Medulla oblongata (tissue), 1 donor: ENCODE measurements at regions not wholly inside any gene's neighbourhood (a gene's known extent, or its start where the extent isn't known, plus 50 kb on each side); places are given as distances from the start of the nearest gene placed in this dataset.
A peak's percentile ranks its signal among the peaks of the same experiment; 100 is the strongest.
"Not testable (repeated sequence)": the region's sequence is repeated elsewhere in the genome, so short reads cannot be mapped to it uniquely, and the experiment has no call there.

Experiments
- DNase-seq: peaks from one replicate; pipeline ENCODE4 v3.0.0-alpha.2; 2015; ENCODE audit errors: extremely low spot score

DNA sequence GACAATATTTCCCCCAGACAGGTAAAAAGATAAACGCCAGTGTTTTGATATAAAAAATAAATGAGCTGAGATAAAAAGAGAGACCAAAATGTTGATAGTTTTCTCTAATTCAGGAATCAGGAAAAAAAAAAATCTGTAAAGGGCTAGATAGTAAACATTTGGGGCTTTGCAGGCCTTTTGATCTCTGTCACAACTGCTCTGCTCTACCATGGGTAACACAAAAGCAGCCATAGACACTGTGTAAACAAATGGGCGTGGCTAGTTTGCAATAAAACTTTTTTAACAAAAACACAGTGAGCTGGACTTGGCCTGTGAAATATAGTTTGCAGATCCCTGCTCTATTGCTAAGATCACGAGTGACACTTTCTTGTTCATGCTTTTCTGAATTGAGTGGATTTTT lies 219.1 kb upstream of the STXBP5 start:
- DNase-seq = peak; percentile 10

DNA sequence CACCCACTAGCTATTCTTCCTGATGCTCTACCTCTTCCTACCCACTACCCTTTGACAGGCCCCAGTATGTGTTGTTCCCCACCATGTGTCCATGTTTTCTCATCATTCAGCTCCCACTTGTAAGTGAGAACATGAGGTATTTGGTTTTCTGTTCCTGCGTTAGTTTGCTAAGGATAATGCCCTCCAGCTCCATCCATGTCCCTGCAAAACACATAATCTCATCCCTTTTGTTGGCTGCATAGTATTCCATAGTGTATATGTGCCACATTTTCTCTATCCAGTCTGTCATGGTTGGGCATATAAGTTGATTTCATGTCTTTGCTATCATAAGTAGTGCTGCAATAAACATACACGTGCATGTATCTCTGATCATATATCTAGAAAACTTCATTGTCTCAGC lies 218.3 kb upstream of the STXBP5 start:
- no peak for DNase-seq

- DNase-seq = not testable (repeated sequence)
These were observed 216.3 kb upstream of the STXBP5 start for GRCh38 chr6:146987938-146988337.

- no peak for DNase-seq
These were observed 214.4 kb upstream of the STXBP5 start for GRCh38 chr6:146989860-146990259.

- DNase-seq = no peak
These were observed 213.9 kb upstream of the STXBP5 start for GRCh38 chr6:146990284-146990683.

DNA sequence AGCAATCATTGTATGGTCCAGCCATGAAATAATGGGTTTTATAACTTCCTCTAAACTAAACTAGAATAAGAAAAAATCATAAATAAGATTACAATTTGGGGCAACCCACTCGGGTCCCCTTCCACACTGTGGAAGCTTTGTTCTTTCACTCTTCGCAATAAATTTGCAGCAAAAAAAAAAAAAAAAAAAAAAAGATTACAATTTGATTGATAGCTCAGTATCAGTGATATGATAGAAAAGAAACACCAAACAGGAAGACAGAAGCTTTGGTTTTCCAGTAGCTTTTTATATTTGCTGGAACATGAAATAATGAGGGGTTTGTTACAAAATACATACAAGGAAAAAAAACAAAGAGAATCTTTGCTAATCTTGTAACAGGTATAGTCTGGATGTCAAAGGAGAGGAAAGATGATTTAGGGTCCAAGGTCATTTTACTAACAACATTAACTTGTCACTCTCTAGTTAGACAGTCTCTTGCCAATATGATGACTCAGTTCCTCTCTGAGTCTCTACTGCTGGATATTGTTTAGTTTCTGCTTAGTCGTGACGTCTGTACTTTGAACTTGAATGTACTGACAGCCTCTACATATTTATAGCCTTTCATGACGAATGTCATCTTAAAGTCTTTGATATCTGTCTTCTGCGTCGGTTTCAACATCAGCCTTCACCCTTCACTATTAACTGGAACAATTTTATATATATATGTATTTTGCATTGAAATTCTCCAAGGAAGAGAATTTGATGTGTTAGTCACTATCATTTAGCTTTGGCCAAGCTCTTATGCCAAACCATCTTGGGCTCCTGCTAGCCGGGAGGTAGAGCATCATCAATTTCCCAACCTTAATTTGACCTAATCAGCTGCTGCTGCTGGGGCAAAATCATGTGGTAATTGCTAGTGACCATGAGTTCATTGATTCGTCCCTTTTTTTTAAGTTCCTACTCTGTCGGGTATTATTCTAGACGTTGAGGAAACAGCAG lies 213.1 kb upstream of the STXBP5 start:
- DNase-seq = no peak

GRCh38 chr6:146997062-146997461 lies 207.2 kb upstream of the STXBP5 start:
- DNase-seq = no peak

DNA sequence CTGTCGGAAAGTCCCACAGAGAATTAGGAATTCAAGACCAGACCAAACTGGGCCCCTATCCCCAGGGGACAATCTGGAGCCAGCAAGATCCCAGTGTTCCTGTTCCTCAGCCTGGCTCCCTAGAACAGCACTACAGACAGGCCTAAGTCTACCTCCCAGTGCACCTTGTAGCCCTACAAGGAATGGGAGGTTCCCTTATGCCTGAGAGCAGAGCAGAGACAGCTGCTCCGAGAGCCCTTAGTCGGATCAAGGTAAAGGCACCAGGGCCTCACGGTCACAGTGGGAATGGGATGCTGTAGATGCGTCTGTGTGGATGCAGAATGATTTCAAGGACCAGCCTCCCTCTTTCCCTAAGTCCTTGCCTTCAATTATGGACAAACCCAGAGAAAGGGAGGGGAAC lies 204.5 kb upstream of the STXBP5 start:
- no peak for DNase-seq

GRCh38 chr6:147000545-147001488 lies 203.4 kb upstream of the STXBP5 start:
- DNase-seq = no peak

DNA sequence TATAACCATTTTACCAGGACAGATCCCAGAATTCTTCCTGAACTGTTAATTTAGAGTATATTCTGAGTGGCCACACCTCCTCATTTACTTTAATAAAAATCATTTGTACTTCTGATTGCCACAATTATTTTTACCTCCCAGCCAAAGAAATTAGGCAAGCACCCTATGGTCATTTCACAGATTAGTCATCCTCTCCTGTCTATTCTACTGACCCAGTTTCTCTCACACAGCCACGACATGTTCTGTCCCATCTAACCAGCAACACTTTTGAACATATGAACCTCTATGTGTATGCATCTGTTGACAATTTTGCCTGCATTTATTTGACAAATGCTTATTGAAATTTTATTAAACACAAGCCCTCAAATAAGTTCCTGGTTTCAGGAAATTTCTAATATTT lies 202.6 kb upstream of the STXBP5 start:
- DNase-seq = no peak

DNA sequence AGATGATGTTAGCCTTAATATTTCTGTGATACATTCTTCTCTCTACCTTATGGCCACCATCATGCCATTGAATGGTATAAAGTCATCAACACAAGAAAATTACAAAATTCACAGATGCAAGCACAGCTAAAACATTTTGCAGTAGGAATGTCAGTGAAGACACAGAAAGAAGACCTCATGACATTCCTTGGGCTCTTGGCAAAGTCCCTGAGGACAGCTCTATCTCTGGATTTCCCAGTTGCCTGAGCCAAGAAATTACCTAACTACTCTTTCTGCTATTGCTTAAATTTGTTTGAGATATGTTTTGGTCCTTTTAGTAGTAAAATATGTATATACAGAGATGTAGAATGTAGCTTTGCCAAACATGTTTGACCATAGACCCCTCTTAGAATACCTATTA lies 201.0 kb upstream of the STXBP5 start:
- DNase-seq = no peak

DNA sequence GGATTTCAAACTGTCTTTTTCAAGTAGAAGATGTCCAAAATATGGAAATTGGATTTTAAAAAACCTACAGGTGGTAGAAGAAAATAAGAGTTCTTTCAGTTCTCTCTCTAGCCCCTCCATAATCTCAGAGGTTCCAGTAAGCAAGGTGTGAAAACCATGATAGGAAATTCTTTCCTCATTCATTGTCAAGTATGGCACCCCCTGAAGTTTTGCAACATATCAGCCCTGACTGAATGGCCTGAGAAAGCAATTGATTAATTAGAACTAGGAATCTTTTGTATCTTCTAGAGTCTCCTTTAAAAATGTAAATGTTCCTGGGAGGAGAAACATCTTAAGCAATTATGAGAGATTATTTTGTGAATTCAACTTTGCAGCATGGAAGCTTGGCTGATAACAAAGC lies 198.7 kb upstream of the STXBP5 start:
- no peak for DNase-seq

DNA sequence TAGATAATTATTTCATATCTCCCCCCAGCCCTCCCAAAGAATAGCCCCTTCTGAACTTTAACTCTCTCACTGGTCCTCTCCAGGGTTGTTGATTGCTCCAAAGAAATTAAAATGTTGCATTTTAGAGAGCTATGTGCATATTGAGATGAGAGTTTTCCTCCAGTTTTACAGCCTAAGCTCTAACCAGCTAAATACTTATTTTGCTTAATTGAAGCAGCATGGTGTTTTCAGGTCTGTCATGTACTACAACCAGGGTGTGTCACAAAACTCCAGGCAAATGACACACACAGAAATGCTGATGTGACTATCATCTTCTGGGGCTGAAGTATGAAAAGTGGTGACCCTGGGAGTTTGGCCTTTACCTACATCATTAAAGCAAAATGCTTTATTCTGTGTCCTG lies 196.8 kb upstream of the STXBP5 start:
- no peak for DNase-seq

- DNase-seq = no peak
These were observed 194.9 kb upstream of the STXBP5 start for GRCh38 chr6:147009358-147009757.

- DNase-seq = no peak
These were observed 188.5 kb upstream of the STXBP5 start for GRCh38 chr6:147015674-147016073.

DNA sequence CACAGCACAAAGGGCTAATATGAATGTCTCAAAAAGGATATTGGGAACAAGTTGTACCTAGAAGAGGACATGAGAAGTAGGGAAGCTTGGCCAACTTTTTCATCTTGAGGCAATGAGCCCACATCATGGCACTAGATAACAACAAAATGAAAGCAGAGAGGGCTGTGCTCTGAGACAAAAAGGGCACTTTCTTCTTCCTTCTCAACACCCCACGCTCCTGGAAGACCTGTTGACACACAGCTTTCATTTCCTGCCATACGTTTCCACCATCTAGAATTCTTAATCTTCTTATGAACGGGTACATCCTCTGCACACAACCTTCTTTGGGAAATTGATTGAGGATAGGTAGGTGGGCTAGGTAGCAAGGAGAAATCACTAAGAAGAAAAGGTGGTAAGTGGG lies 187.8 kb upstream of the STXBP5 start:
- no peak for DNase-seq

DNA sequence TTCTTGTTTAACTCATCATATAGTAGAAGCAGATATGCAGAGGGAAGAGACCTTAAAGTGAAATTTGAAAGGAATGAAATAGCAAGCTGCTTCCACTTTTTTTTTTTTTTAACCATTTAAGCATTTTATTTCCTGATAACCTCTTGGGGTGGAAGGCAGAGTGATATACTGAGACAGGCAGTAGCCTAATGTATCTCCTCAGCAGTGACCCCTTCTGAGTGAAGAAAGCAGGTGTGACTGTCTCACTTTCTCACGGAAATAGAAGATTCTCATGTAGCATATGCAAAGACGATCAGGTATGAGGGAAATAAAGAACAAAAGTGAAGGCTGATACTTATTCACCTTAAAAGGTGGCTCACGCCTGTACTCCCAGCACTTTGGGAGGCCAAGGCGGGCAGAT lies 187.1 kb upstream of the STXBP5 start:
- DNase-seq = no peak

DNA sequence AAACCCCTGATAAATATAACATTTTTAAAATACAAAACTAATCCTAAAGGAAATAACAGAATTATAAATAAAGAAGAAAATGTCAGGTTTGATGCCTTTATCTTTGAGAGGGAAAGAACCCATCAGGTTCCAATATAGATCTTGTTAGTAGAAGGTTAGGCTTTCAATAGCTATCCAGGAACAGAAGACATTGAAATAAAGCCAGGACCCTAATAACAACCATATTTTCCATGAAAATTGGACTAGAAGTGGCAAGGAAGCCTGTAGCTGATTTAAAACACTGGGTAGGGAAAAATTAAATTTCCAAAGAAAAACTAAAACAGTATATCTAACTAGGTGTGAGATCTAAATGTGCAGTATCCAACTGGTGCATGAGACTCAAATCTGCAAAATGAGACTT lies 185.2 kb upstream of the STXBP5 start:
- DNase-seq = no peak

- no peak for DNase-seq
These were observed 182.2 kb upstream of the STXBP5 start for GRCh38 chr6:147022041-147022440.

DNA sequence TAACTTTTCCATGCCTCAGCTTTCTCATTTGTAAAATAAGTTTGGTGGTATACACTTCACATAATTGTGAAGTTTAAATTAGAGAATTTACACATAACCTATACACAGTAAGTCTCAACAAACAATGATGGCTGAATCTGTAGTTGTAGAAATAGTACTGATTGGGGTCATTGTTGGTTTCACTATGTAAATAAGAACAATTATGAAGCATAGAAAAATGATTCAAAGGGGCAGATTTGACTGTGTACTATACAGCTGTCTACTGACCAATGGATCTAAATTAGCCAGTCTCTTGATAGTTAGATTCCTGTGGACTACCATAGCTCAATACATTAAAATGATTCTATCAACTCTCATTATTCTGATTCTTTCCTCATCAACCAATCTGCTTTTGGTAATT lies 181.1 kb upstream of the STXBP5 start:
- DNase-seq = no peak

DNA sequence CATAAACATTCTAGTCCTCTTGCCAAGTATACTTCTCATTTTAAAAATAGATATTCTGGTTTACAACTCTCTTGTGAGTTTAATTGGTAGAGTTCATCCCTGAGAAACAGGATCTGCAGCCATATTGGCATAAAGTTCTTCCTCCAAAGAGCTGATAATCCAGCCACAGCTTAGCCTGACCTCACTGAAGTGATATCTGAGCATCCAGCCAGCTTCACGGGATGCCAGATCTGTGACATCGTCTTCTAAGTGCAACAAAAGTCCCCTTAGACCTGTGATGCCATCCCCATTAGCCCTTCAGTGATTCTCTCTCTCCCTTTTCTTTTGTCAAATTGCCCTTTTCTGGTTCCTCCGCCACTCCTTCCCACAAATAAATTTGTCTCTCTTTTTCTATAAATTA lies 180.6 kb upstream of the STXBP5 start:
- no peak for DNase-seq

GRCh38 chr6:147029923-147030322 lies 174.3 kb upstream of the STXBP5 start:
- no peak for DNase-seq

- DNase-seq = no peak
These were observed 170.9 kb upstream of the STXBP5 start for GRCh38 chr6:147033267-147033666.
